ENCODE measurements at regions not wholly inside any gene's neighbourhood (a gene's known extent, or its start where the extent isn't known, plus 50 kb on each side); places are given as distances from the start of the nearest gene placed in this dataset.

- no peak for DNase-seq (ENCODE audit: low read depth in 2 of 2)
These were observed 185.1 kb downstream of the PLPP3 start for GRCh38 chr1:56394298-56394697.

GRCh38 chr1:56390934-56391731 lies 188.2 kb downstream of the PLPP3 start:
- no peak for DNase-seq (ENCODE audit: low read depth in 2 of 2)

GRCh38 chr1:56390232-56390867 lies 189.0 kb downstream of the PLPP3 start:
- DNase-seq (ENCODE audit: low read depth in 2 of 2), result no peak

GRCh38 chr1:56389813-56390212 lies 189.6 kb downstream of the PLPP3 start:
- no peak for DNase-seq (ENCODE audit: low read depth in 2 of 2)

DNA sequence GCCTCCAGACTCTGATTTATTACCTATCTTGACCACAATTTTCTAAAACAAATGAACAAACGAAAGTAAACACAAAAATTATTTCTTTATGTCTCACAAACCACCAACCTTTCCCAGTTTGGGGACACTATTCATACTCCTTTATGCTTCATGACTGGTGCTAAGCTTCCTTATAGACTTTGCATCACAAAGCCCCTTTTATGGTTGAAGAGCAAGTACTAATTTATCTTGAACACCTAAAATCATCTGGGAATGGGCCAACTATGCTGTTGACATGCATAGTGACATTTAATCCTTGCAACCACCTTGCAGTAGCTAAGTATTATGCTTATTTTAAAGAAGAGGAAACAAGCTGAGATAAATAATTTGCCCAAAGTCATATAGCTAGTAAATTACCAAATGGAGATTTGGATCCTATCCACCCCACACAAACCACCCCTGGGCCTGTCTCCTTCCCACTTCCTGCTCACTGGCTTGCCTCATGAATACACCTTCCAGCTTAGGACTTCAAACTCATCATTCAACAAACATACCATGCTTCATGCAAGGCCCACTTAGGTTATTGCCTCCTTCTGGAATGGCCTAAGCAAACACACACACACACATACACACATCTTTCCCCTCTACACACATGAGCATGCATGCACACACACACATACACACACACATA lies 192.2 kb downstream of the PLPP3 start:
- DNase-seq (ENCODE audit: low read depth in 2 of 2), result no peak

DNA sequence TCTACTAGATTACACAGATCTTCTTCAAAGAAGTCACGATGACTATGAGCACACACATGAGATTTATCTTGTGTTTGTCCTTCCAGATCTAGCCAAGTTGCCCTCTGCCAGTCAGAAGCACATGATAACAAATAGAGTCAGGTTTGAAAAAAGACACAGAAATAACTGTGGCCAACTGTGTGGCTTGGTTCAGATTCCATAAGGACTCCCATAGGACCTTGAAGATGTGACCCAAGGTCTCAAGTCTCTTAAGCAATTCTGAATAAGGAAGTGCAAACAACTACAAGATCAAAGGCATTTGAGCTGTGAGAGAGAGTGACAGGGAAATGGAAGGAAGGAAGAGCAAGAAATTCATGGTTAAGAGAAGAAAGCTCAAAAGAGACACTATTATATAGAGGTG lies 194.0 kb downstream of the PLPP3 start:
- DNase-seq (ENCODE audit: low read depth in 2 of 2), result no peak

GRCh38 chr1:56382929-56383328 lies 196.4 kb downstream of the PLPP3 start:
- DNase-seq (ENCODE audit: low read depth in 2 of 2), result no peak

- no peak for DNase-seq (ENCODE audit: low read depth in 2 of 2)
These were observed 198.8 kb downstream of the PLPP3 start for GRCh38 chr1:56380531-56380930.

DNA sequence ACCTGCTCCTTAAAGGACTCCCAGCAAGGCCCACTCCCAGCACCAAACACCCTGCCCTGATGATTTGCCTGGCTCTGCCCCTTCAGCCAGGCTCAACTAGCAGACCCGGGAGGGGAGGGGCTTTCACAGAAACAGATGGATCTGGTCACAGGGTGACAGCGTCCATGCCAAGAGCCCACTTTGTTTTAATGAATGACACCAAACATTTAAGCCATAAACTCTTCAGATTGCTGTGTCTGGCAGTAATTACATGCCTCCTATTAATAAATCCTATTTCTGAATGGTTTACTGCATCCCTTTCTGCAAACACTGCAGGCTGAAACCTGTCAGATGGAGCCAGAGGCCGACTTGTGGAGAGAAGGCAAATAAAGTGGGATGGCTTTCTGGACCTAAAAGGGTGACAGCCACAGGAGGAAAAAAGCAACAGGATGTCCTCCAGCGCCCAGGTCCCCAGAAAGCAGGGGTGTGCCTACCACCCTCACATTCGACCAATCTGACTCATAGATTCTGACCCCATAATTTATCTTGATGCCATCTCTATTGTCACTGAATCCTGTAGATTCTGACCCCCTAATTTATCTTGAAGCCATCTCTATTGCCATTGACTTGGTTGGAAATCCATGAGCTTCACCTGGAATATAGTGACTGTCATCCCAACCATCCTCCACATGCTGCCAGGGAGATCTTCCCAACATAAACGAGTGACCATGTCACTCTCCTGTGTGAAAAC lies 200.9 kb downstream of the PLPP3 start:
- no peak for DNase-seq (ENCODE audit: low read depth in 2 of 2)

GRCh38 chr1:56377431-56377830 lies 201.9 kb downstream of the PLPP3 start:
- DNase-seq (ENCODE audit: low read depth in 2 of 2), result no peak

GRCh38 chr1:56376188-56376984 lies 203.0 kb downstream of the PLPP3 start:
- no peak for DNase-seq (ENCODE audit: low read depth in 2 of 2)

DNA sequence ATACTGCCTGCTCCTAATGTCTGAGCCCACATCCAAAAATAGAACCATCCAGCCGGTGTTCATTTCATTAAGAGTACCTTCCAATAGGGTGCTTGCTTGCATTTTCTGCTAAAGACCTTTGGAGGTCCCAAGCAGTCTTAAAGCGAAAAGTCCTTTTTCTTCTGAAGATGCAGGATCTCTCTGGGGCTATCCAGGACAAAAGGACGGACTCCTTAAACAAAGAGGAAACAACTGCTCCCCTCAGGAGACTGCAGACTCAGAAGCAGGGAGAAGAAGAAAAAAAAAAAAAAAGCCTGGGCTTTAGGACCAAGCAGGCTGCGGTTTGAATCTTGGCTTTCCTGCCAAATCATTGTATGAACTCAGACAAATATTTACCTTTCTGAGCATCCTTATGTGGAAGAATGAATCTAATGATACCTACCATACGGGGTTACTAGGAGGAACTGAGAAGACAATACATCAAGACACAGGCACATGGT lies 204.0 kb downstream of the PLPP3 start:
- no peak for DNase-seq (ENCODE audit: low read depth in 2 of 2)

GRCh38 chr1:56374026-56374974 lies 205.1 kb downstream of the PLPP3 start:
- DNase-seq (ENCODE audit: low read depth in 2 of 2), result no peak

DNA sequence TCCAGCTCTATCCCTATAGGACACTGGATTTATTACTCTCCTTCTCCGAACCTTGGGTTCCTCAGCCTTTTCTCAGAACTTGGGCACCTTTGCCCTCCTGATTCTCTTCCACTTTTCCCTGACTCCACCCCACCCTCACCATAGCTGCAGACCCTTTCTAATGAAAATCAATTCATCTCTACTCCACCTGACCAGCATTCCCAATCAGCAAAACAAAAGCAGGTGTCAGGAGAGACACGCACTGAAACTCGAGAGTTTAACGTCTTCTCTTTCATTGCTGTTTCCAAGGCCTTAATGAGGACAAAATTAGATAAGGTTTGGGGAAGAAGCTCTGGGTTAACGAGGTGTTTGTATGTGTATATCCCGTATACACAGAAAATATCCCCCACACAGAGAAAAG lies 208.8 kb downstream of the PLPP3 start:
- no peak for DNase-seq (ENCODE audit: low read depth in 2 of 2)

GRCh38 chr1:56363007-56363770 lies 216.2 kb downstream of the PLPP3 start:
- DNase-seq (ENCODE audit: low read depth in 2 of 2), result no peak

DNA sequence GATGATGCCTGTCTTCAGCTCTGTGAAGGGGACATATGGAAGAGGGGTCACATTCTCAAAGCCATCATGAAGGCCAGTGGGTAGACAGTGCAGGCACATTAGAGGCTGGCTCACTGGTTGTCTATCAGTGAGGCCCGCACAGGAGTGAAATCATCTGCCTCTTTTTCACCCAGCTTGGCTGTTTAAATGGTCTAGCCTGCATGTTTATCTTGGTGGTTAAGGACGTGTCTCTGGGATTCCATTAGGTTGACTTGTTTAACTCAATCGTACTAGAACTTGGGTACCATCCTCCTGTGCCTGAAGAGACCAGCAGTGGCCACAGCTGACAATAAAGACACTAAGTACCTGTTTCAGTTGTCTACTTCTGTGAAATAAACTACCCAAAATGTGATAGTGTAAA lies 219.3 kb downstream of the PLPP3 start:
- DNase-seq (ENCODE audit: low read depth in 2 of 2), result no peak

GRCh38 chr1:56359056-56359455 lies 220.3 kb downstream of the PLPP3 start:
- no peak for DNase-seq (ENCODE audit: low read depth in 2 of 2)

DNA sequence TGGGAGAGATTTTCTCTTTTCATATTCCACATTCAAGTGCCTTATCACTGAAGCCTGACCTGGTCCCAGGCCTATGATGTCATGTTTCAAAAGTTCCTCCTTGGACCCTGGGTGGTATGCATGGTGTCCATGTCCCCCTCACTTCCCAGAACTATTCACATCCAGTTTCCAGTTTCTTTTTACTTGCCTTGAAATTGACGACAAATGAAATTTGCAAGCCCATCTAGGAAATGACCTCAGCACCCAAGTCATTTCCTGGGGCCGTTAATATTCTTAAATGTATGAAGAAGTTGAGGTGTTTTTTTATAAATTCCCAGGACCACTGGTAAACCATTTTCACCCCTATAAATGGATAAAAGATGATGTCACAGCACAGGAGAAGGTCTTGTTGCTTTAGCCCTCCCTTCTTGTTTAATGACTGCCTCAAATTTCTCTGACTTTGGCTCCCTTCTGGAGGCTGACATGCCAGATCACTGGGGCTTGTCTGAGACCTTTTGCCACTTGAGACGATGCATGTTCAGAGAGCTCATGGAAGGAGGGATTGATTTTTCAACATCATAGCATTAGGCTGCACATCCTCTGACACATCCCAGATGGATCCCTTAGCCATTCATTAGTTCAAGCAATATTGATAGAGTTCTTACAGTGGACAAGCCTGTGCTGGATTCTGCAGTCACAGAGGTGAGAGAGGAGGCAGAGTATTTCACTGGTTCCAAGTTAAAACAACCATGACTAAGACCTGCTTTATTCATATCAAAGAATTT lies 221.3 kb downstream of the PLPP3 start:
- no peak for DNase-seq (ENCODE audit: low read depth in 2 of 2)
